SK-N-SH (cell line): ENCODE measurements at regions not wholly inside any gene's neighbourhood (a gene's known extent, or its start where the extent isn't known, plus 50 kb on each side); places are given as distances from the start of the nearest gene placed in this dataset.

Experiments
- CTCF ChIA-PET: fragments of 300-600, 350-600 bp; formaldehyde crosslinking; extraction: SDS; loops from one replicate; lab custom pipeline; 2021; lab: Yijun Ruan, JAX
- POLR2A ChIA-PET: fragments of 350-600 bp; sonication (Branson Sonifier 250); formaldehyde crosslinking; extraction: SDS; loops from one replicate; lab custom pipeline; 2020; ENCODE audit warnings: antibody characterized with exemption, inconsistent platforms; lab: Yijun Ruan, JAX
- DNase-seq: peaks from one replicate; pipeline ENCODE4 v3.0.0; 2012
- H2AFZ ChIP-seq: fragments of 200-600 bp; sonication (generic); 2 replicates; pipeline ENCODE4 v1.8.1; 2016; ENCODE audit warnings: antibody characterized with exemption, mild to moderate bottlenecking, low read depth
- H3F3A ChIP-seq: fragments of 200-600 bp; sonication (generic); replicated peaks from 2 replicates; pipeline ENCODE3; 2016; ENCODE audit warnings: antibody characterized with exemption, mild to moderate bottlenecking; ENCODE audit not compliant: insufficient read depth
- H3K27ac ChIP-seq, 2 experiments: fragments of 200-500 bp in 1 of 2; fragments of 200-600 bp in 1 of 2; sonication (Bioruptor generic) in 1 of 2; sonication (generic), shearing (Covaris generic) in 1 of 2; 2 replicates each; pipeline versions ENCODE4 v1.5.1 to v1.6.1; 2014 to 2016; ENCODE audit warnings: low read depth in 2 of 2, inconsistent platforms in 1 of 2, low read length in 1 of 2, mild to moderate bottlenecking in 1 of 2, mixed read lengths in 1 of 2
- H3K27me3 ChIP-seq: fragments of 200-600 bp; sonication (generic), shearing (Covaris generic); 2 replicates; pipeline ENCODE4 v1.6.1; 2016; ENCODE audit warnings: mixed run types; ENCODE audit not compliant: insufficient read depth
- H3K36me3 ChIP-seq, 2 experiments: fragments of 200-500 bp in 1 of 2; fragments of 200-600 bp in 1 of 2; sonication (Bioruptor generic) in 1 of 2; sonication (generic) in 1 of 2; replicated peaks in 1 of 2; 2 replicates each; pipeline versions ENCODE3 to v1.5.1; 2014 to 2016; ENCODE audit warnings: low read length in 1 of 2, mild to moderate bottlenecking in 1 of 2; ENCODE audit not compliant: insufficient read depth in 2 of 2, control insufficient read depth in 1 of 2
- H3K4me1 ChIP-seq, 2 experiments: fragments of 200-500 bp in 1 of 2; fragments of 200-600 bp in 1 of 2; sonication (Bioruptor generic) in 1 of 2; sonication (generic), shearing (Covaris generic) in 1 of 2; 2 replicates each; pipeline versions ENCODE4 v1.5.1 to v1.6.1; 2014 to 2016; ENCODE audit warnings: low read depth in 1 of 2, low read length in 1 of 2, mixed run types in 1 of 2; ENCODE audit not compliant: insufficient read depth in 2 of 2, control insufficient read depth in 1 of 2
- H3K4me2 ChIP-seq: fragments of 200-600 bp; sonication (generic), shearing (Covaris generic); 2 replicates; pipeline ENCODE4 v1.6.1; 2017; ENCODE audit warnings: mixed run types
- H3K4me3 ChIP-seq, 2 experiments: fragments of 200-500 bp in 1 of 2; fragments of 200-600 bp in 1 of 2; sonication (Bioruptor generic) in 1 of 2; sonication (generic), shearing (Covaris generic) in 1 of 2; 2 replicates each; pipeline versions ENCODE4 v1.5.1 to v1.8.1; 2014 to 2016; ENCODE audit warnings: low read depth in 2 of 2, inconsistent platforms in 1 of 2, low read length in 1 of 2, mild to moderate bottlenecking in 1 of 2, mixed read lengths in 1 of 2, moderate library complexity in 1 of 2
- H3K79me2 ChIP-seq: fragments of 200-600 bp; sonication (generic); 2 replicates; pipeline ENCODE4 v1.8.1; 2017; ENCODE audit warnings: mild to moderate bottlenecking; ENCODE audit not compliant: insufficient read depth
- H3K9ac ChIP-seq: fragments of 200-600 bp; sonication (generic); 2 replicates; pipeline ENCODE4 v1.6.1; 2017; ENCODE audit warnings: mixed run types
- H3K9me2 ChIP-seq: fragments of 200-600 bp; sonication (generic); 2 replicates; pipeline ENCODE4 v1.6.1; 2017; ENCODE audit warnings: mixed run types
- H3K9me3 ChIP-seq: fragments of 200-600 bp; sonication (generic); 2 replicates; pipeline ENCODE4 v1.6.1; 2017; ENCODE audit warnings: mixed run types, mild to moderate bottlenecking, moderate library complexity
- H4K20me1 ChIP-seq: fragments of 200-600 bp; sonication (generic); 2 replicates; pipeline ENCODE4 v1.6.1; 2017; ENCODE audit warnings: mild to moderate bottlenecking, mixed run types; ENCODE audit not compliant: insufficient read depth
- EZH2phosphoT487 ChIP-seq: fragments of 200-600 bp; sonication (generic); IDR thresholded peaks from 2 replicates; pipeline ENCODE4 v1.6.1; 2017; ENCODE audit warnings: low read depth, mixed run types, mild to moderate bottlenecking, antibody characterized with exemption, moderate library complexity, borderline replicate concordance
- FOSL2 ChIP-seq: IDR thresholded peaks from 2 replicates; pipeline ENCODE4 v1.4.0; 2012; ENCODE audit warnings: low read depth, mild to moderate bottlenecking, moderate library complexity, borderline replicate concordance
- FOXM1 ChIP-seq: IDR thresholded peaks from 2 replicates; pipeline ENCODE4 v1.4.0; 2012; ENCODE audit warnings: low read depth, mild to moderate bottlenecking
- GATA2 ChIP-seq: sonication (generic); formaldehyde crosslinking; IDR thresholded peaks from 2 replicates; pipeline ENCODE4 v1.5.0; 2020; ENCODE audit warnings: mild to moderate bottlenecking, missing genetic modification reagents
- MEF2A ChIP-seq: IDR thresholded peaks from 2 replicates; pipeline ENCODE4 v1.4.0; 2012; ENCODE audit warnings: low read depth, borderline replicate concordance
- MXI1 ChIP-seq: IDR thresholded peaks from 2 replicates; pipeline ENCODE4 v1.6.1; 2012; ENCODE audit warnings: mild to moderate bottlenecking, low read depth, low read length, improper control_type of control experiment
- NFIC ChIP-seq: IDR thresholded peaks from 2 replicates; pipeline ENCODE4 v1.4.0; 2012; ENCODE audit warnings: borderline replicate concordance
- POLR2AphosphoS5 ChIP-seq: IDR thresholded peaks from 2 replicates; pipeline ENCODE4 v1.6.1; 2012; ENCODE audit warnings: low read depth, low read length
- RFX5 ChIP-seq: IDR thresholded peaks from 2 replicates; pipeline ENCODE4 v1.6.1; 2012; ENCODE audit warnings: mild to moderate bottlenecking, improper control_type of control experiment, low read length
- SMC3 ChIP-seq: IDR thresholded peaks from 2 replicates; pipeline ENCODE4 v1.6.1; 2012; ENCODE audit warnings: low read depth, low read length, improper control_type of control experiment
- TEAD4 ChIP-seq: IDR thresholded peaks from 2 replicates; pipeline ENCODE4 v1.4.0; 2012; ENCODE audit warnings: mild to moderate bottlenecking, borderline replicate concordance; ENCODE audit not compliant: insufficient read depth
- WGBS: methylation state at CpG from one replicate; pipeline ENCODE4 v1.1.6; 2017; ENCODE audit warnings: low lambda C conversion rate; 5-methylcytosine and 5-hydroxymethylcytosine counted together

DNA sequence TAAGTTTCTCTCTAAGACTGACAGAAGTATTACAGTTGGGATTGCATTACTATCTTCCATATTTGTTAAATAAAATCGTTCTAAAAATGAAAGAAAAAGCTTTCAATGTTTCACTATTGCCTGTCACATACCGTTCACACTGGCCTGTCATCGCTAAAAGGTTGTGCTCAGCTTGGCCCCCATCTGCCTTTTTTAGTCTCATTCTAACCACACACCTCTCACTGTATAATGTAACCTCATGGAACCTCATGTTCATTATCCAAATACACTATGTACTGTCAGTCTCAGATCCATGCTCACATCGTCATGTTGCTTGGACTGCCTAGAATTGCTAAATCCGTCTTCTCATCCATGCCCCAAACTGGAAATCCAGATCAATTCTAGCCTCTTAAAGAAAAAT, 637.8 kb upstream of the ROBO1 start:
- CTCF ChIA-PET = no interaction called here
- no peaks in the 10 kb centered on the region for H3K9me3 ChIP-seq

GRCh38 chr3:80395023-80395422, 627.2 kb upstream of the ROBO1 start:
- H3K79me2 ChIP-seq = no peaks in the 10 kb centered on the region
- no peak overlapping the region for H3K9ac ChIP-seq
- no peaks in the 10 kb centered on the region for H3K27me3 ChIP-seq
- no peaks in the 10 kb centered on the region for H3K36me3 ChIP-seq
- H3K27ac ChIP-seq = no peak overlapping the region
- H3K4me1 ChIP-seq = no peaks in the 10 kb centered on the region; a peak in 1 of 4 replicates
- no peak overlapping the region for H3K4me2 ChIP-seq
- H2AFZ ChIP-seq = no peak overlapping the region
- H3K9me2 ChIP-seq = no peaks in the 10 kb centered on the region
- DNase-seq = no peak
- no peak for TF ChIP-seq FOXM1
- TF ChIP-seq, all 33 proteins: peak for 0
- no peaks in the 10 kb centered on the region for H3F3A ChIP-seq
- CTCF ChIA-PET = interaction anchor here (0.6 kb wide), 1 partner anchor 1859 kb away, joined by 7 read pairs; no protein-coding TSS in a partner anchor
- POLR2A ChIA-PET = no interaction called here
- H3K4me3 ChIP-seq = no peak overlapping the region
- no peaks in the 10 kb centered on the region for H4K20me1 ChIP-seq
- WGBS = 62% methylated on average over 5 of the region's 5 CpGs
- no peaks in the 10 kb centered on the region for H3K9me3 ChIP-seq

More for the DNA sequence above, 637.8 kb upstream of the ROBO1 start:
- POLR2A ChIA-PET = no interaction called here
- Histone ChIP-seq H3K4me3 (no peak overlapping the region), H3K27me3 (no peaks in the 10 kb centered on the region), H3K36me3 (no peaks in the 10 kb centered on the region), H3K4me1 (no peaks in the 10 kb centered on the region), H3F3A (no peaks in the 10 kb centered on the region), H2AFZ (no peak overlapping the region), H3K27ac (no peak overlapping the region), H3K9me2 (peaks cover 3% of the 10 kb centered on the region; the same call in 1 of the 2 replicates), H4K20me1 (no peaks in the 10 kb centered on the region), H3K4me2 (no peak overlapping the region), H3K79me2 (no peaks in the 10 kb centered on the region), H3K9ac (no peak overlapping the region)
- TF ChIP-seq NFIC = no peak
- no peak for TF ChIP-seq POLR2AphosphoS5
- TF ChIP-seq MEF2A = no peak
- TF ChIP-seq SMC3 = no peak
- no peak for TF ChIP-seq TEAD4
- 61% methylated on average over 5 of the region's 5 CpGs for WGBS
- DNase-seq = no peak

DNA sequence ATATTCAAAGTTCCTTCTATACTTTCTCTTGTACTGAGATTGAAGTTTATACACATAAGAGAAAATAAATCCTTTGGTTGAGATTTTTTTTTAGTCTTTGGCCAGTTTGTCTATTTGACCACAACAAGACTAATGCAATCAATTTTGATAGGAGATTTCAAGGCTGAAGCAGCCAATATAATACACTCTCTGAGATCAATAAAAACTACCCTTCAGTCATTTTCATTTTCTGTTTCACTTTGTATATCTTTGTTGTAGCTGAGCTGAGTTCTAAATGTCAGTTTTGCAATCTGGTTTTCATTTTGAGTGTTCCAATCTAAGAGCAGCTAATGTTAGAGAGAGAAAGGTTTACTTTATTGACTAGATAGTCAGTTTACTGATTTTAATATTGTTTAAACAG, 623.8 kb upstream of the ROBO1 start:
- Histone ChIP-seq H3K27me3 (no peaks in the 10 kb centered on the region), H3K9ac (no peak overlapping the region), H3F3A (no peaks in the 10 kb centered on the region), H3K4me2 (no peak overlapping the region), H3K4me1 (no peaks in the 10 kb centered on the region), H3K9me2 (no peaks in the 10 kb centered on the region), H3K36me3 (no peaks in the 10 kb centered on the region), H3K79me2 (no peaks in the 10 kb centered on the region), H3K9me3 (no peaks in the 10 kb centered on the region), H2AFZ (no peak overlapping the region), H3K27ac (no peak overlapping the region), H3K4me3 (no peak overlapping the region), H4K20me1 (no peaks in the 10 kb centered on the region)
- no peak for TF ChIP-seq RFX5
- no peak for TF ChIP-seq FOSL2
- no peak for TF ChIP-seq EZH2phosphoT487
- TF ChIP-seq POLR2AphosphoS5 = no peak
- TF ChIP-seq GATA2 (CRISPR knock-in tag) = no peak
- no peak for TF ChIP-seq MXI1
- CTCF ChIA-PET = no interaction called here
- POLR2A ChIA-PET = no interaction called here
- no peak for DNase-seq
